ENCODE measurements at regions not wholly inside any gene's neighbourhood (a gene's known extent, or its start where the extent isn't known, plus 50 kb on each side); places are given as distances from the start of the nearest gene placed in this dataset.

GRCh38 chr12:116358893-116359761 lies 81.6 kb upstream of the MED13L start:
- no peak for TF ChIP-seq EZH2 (IDR thresholded peaks at IDR 0.05; ENCODE audit: borderline replicate concordance, insufficient read depth, low read depth, low read length, poor library complexity, severe bottlenecking)
- no peak for TF ChIP-seq CTCF (IDR thresholded peaks at IDR 0.05)

All from B cell (primary cell).